Left ventricle myocardium inferior (tissue), 1 donor: ENCODE measurements at regions not wholly inside any gene's neighbourhood (a gene's known extent, or its start where the extent isn't known, plus 50 kb on each side); places are given as distances from the start of the nearest gene placed in this dataset.

ENCODE experiments used
- DNase-seq: peaks from one replicate; pipeline ENCODE4 v3.0.0-alpha.2; 2020
- H3K27ac ChIP-seq: fragments of 200-600 bp; replicated peaks from 2 replicates; pipeline ENCODE4 v1.8.0; 2021
- H3K27me3 ChIP-seq: fragments of 200-600 bp; 2 replicates; pipeline ENCODE4 v1.8.0; 2021; ENCODE audit warnings: low read depth
- H3K36me3 ChIP-seq: fragments of 200-600 bp; 2 replicates; pipeline ENCODE4 v1.8.0; 2021
- H3K4me1 ChIP-seq: fragments of 200-600 bp; 2 replicates; pipeline ENCODE4 v1.8.0; 2021
- H3K4me3 ChIP-seq: fragments of 200-600 bp; 2 replicates; pipeline ENCODE4 v1.8.0; 2021; ENCODE audit warnings: mild to moderate bottlenecking, moderate library complexity
- H3K9me3 ChIP-seq: fragments of 200-600 bp; replicated peaks from 2 replicates; pipeline ENCODE4 v1.8.0; 2021
- CTCF ChIP-seq: fragments of 200-600 bp; IDR thresholded peaks from 2 replicates; pipeline ENCODE4 v1.8.0; 2021; ENCODE audit warnings: antibody characterized with exemption, mild to moderate bottlenecking, borderline replicate concordance
- intact Hi-C: fragments of 100-400 bp; cut with micrococcal nuclease; formaldehyde crosslinking; loops from one replicate; pipeline ENCODE4 v1.11.0; 2022
- donor health status: DM: no; HTN: yes; CAD: no; lungs with severe emphysema.

GRCh38 chr3:28101705-28102104 lies 139.7 kb upstream of the CMC1 start:
- peaks cover 35% of the 10 kb centered on the region for H3K9me3 ChIP-seq
- no peak for DNase-seq
- H3K4me3 ChIP-seq = no peak overlapping the region
- H3K4me1 ChIP-seq = no peaks in the 10 kb centered on the region
- no peak overlapping the region for H3K27ac ChIP-seq
- no peaks in the 10 kb centered on the region for H3K36me3 ChIP-seq
- H3K27me3 ChIP-seq = peaks cover 4% of the 10 kb centered on the region
- intact Hi-C loops = no loop called here
- TF ChIP-seq CTCF = no peak

GRCh38 chr3:28103861-28104260 lies 137.6 kb upstream of the CMC1 start:
- H3K36me3 ChIP-seq = no peaks in the 10 kb centered on the region
- peaks cover 28% of the 10 kb centered on the region for H3K9me3 ChIP-seq
- H3K4me1 ChIP-seq = no peaks in the 10 kb centered on the region
- H3K4me3 ChIP-seq = no peak overlapping the region
- no peak for TF ChIP-seq CTCF
- H3K27me3 ChIP-seq = peaks cover 4% of the 10 kb centered on the region
- no peak overlapping the region for H3K27ac ChIP-seq
- no peak for DNase-seq
- intact Hi-C loops = no loop called here

GRCh38 chr3:28104896-28105534 lies 136.4 kb upstream of the CMC1 start:
- H3K27me3 ChIP-seq = peaks cover 4% of the 10 kb centered on the region
- no peaks in the 10 kb centered on the region for H3K36me3 ChIP-seq
- H3K9me3 ChIP-seq = peaks cover 16% of the 10 kb centered on the region
- no peak overlapping the region for H3K27ac ChIP-seq
- H3K4me1 ChIP-seq = no peaks in the 10 kb centered on the region
- DNase-seq = no peak
- H3K4me3 ChIP-seq = no peak overlapping the region
- intact Hi-C loops = no loop called here
- TF ChIP-seq CTCF = no peak

GRCh38 chr3:28109829-28110228 lies 131.6 kb upstream of the CMC1 start:
- DNase-seq = no peak
- intact Hi-C loops = no loop called here
- Histone ChIP-seq H3K4me1 (no peaks in the 10 kb centered on the region), H3K9me3 (no peaks in the 10 kb centered on the region), H3K4me3 (no peak overlapping the region), H3K27ac (no peak overlapping the region), H3K36me3 (no peaks in the 10 kb centered on the region), H3K27me3 (no peaks in the 10 kb centered on the region)
- no peak for TF ChIP-seq CTCF

GRCh38 chr3:28110869-28111268 lies 130.6 kb upstream of the CMC1 start:
- Histone ChIP-seq H3K4me1 (no peaks in the 10 kb centered on the region), H3K27me3 (no peaks in the 10 kb centered on the region), H3K36me3 (no peaks in the 10 kb centered on the region), H3K4me3 (no peak overlapping the region), H3K27ac (no peak overlapping the region), H3K9me3 (no peaks in the 10 kb centered on the region)
- TF ChIP-seq CTCF = no peak
- intact Hi-C loops = no loop called here
- no peak for DNase-seq
